Skeletal muscle satellite cell (primary cell): ENCODE measurements at regions not wholly inside any gene's neighbourhood (a gene's known extent, or its start where the extent isn't known, plus 50 kb on each side); places are given as distances from the start of the nearest gene placed in this dataset.
"Not testable (repeated sequence)": the region's sequence is repeated elsewhere in the genome, so short reads cannot be mapped to it uniquely, and the experiment has no call there.

ENCODE experiments used
- H3K27me3 ChIP-seq: 2 replicates; pipeline ENCODE4 v1.7.0; 2013; ENCODE audit warnings: low read length; ENCODE audit not compliant: control insufficient read depth, insufficient read depth
- H3K36me3 ChIP-seq: 2 replicates; pipeline ENCODE4 v1.7.0; 2013; ENCODE audit warnings: mild to moderate bottlenecking, control low read depth, low read length; ENCODE audit not compliant: insufficient read depth
- H3K4me1 ChIP-seq: 2 replicates; pipeline ENCODE4 v1.7.0; 2013; ENCODE audit warnings: low read length; ENCODE audit not compliant: control insufficient read depth, insufficient read depth
- H3K4me2 ChIP-seq: 2 replicates; pipeline ENCODE4 v1.7.0; 2013; ENCODE audit warnings: mild to moderate bottlenecking, low read length
- H3K4me3 ChIP-seq: 2 replicates; pipeline ENCODE4 v1.7.0; 2013; ENCODE audit warnings: low read length
- H3K9ac ChIP-seq: 2 replicates; pipeline ENCODE4 v1.7.0; 2013; ENCODE audit warnings: mild to moderate bottlenecking, low read depth, low read length, moderate library complexity
- H3K9me3 ChIP-seq: replicated peaks from 2 replicates; pipeline ENCODE4 v1.7.0; 2013; ENCODE audit warnings: mild to moderate bottlenecking, control low read depth, low read length

GRCh38 chr2:111497270-111497669 lies 376.6 kb downstream of the BCL2L11 start:
- not testable (repeated sequence) for H3K36me3 ChIP-seq, H3K4me2 ChIP-seq, H3K9me3 ChIP-seq, H3K4me3 ChIP-seq, H3K27me3 ChIP-seq, H3K9ac ChIP-seq
- peaks cover 23% of the 10 kb centered on the region for H3K4me1 ChIP-seq

GRCh38 chr2:111500536-111501062 lies 379.9 kb downstream of the BCL2L11 start:
- not testable (repeated sequence) for H3K4me3 ChIP-seq, H3K27me3 ChIP-seq, H3K9ac ChIP-seq, H3K36me3 ChIP-seq, H3K4me2 ChIP-seq, H3K9me3 ChIP-seq
- H3K4me1 ChIP-seq, result peaks cover 21% of the 10 kb centered on the region

GRCh38 chr2:111503844-111504570 lies 380.0 kb downstream of the ANAPC1 start:
- not testable (repeated sequence) for H3K9ac ChIP-seq, H3K4me3 ChIP-seq, H3K36me3 ChIP-seq, H3K4me2 ChIP-seq, H3K9me3 ChIP-seq, H3K27me3 ChIP-seq, H3K4me1 ChIP-seq

- not testable (repeated sequence) for H3K9me3 ChIP-seq, H3K36me3 ChIP-seq, H3K4me3 ChIP-seq
Observed at GRCh38 chr2:111504571-111504942, 379.4 kb downstream of the ANAPC1 start.

GRCh38 chr2:111505267-111505666 lies 378.7 kb downstream of the ANAPC1 start:
- not testable (repeated sequence) for H3K4me2 ChIP-seq, H3K9ac ChIP-seq, H3K27me3 ChIP-seq, H3K36me3 ChIP-seq, H3K4me3 ChIP-seq, H3K4me1 ChIP-seq, H3K9me3 ChIP-seq

More at GRCh38 chr2:111504571-111504942, 379.4 kb downstream of the ANAPC1 start:
- not testable (repeated sequence) for H3K27me3 ChIP-seq, H3K4me2 ChIP-seq, H3K4me1 ChIP-seq, H3K9ac ChIP-seq

- H3K4me2 ChIP-seq, H3K4me3 ChIP-seq, H3K9me3 ChIP-seq, H3K4me1 ChIP-seq, H3K36me3 ChIP-seq, H3K27me3 ChIP-seq, H3K9ac ChIP-seq: not testable (repeated sequence)
Observed at GRCh38 chr2:111506936-111507335, 377.1 kb downstream of the ANAPC1 start.

GRCh38 chr2:111509225-111509869 lies 374.6 kb downstream of the ANAPC1 start:
- H3K27me3 ChIP-seq, H3K4me1 ChIP-seq, H3K9ac ChIP-seq, H3K36me3 ChIP-seq, H3K4me3 ChIP-seq, H3K9me3 ChIP-seq, H3K4me2 ChIP-seq: not testable (repeated sequence)

- H3K4me1 ChIP-seq, result not testable (repeated sequence)
Observed at GRCh38 chr2:111510384-111510783, 373.6 kb downstream of the ANAPC1 start.

GRCh38 chr2:111511062-111511461 lies 372.9 kb downstream of the ANAPC1 start:
- H3K9ac ChIP-seq, H3K4me3 ChIP-seq, H3K4me1 ChIP-seq, H3K27me3 ChIP-seq, H3K36me3 ChIP-seq, H3K9me3 ChIP-seq, H3K4me2 ChIP-seq: not testable (repeated sequence)

More at GRCh38 chr2:111510384-111510783, 373.6 kb downstream of the ANAPC1 start:
- H3K4me2 ChIP-seq, H3K9me3 ChIP-seq, H3K9ac ChIP-seq, H3K36me3 ChIP-seq, H3K27me3 ChIP-seq, H3K4me3 ChIP-seq: not testable (repeated sequence)

GRCh38 chr2:111512378-111512777 lies 371.6 kb downstream of the ANAPC1 start:
- not testable (repeated sequence) for H3K4me2 ChIP-seq, H3K9ac ChIP-seq, H3K9me3 ChIP-seq, H3K27me3 ChIP-seq, H3K4me1 ChIP-seq, H3K36me3 ChIP-seq, H3K4me3 ChIP-seq

- not testable (repeated sequence) for H3K36me3 ChIP-seq
Observed at GRCh38 chr2:111514138-111514537, 369.9 kb downstream of the ANAPC1 start.

More at GRCh38 chr2:111514138-111514537, 369.9 kb downstream of the ANAPC1 start:
- not testable (repeated sequence) for H3K4me1 ChIP-seq, H3K4me3 ChIP-seq, H3K27me3 ChIP-seq, H3K9me3 ChIP-seq, H3K9ac ChIP-seq, H3K4me2 ChIP-seq
